Kidney (tissue), 13 donors: ENCODE measurements at regions not wholly inside any gene's neighbourhood (a gene's known extent, or its start where the extent isn't known, plus 50 kb on each side); places are given as distances from the start of the nearest gene placed in this dataset.

Experiments used
- DNase-seq, 5 donors: peaks; one replicate each; pipeline ENCODE4 v3.0.0-alpha.2; 2013 to 2020
- FAIRE-seq: peaks from 2 replicates; lab custom pipeline; 2012; peaks lifted over from hg19 to GRCh38; lab: Jason Lieb, UNC
- H3K27ac ChIP-seq, 2 donors: one replicate each; pipeline ENCODE4 v1.7.0; 2013; ENCODE audit warnings: low read depth in 2 of 2, low read length in 2 of 2, inconsistent platforms in 1 of 2
- H3K27me3 ChIP-seq: one replicate; pipeline ENCODE4 v1.7.1; 2013; ENCODE audit warnings: low read length, inconsistent platforms; ENCODE audit not compliant: control insufficient read depth, insufficient read depth
- H3K36me3 ChIP-seq, 3 donors: one replicate each; pipeline versions ENCODE4 v1.7.0 to v1.7.1; 2013; ENCODE audit warnings: low read length in 3 of 3, control low read depth in 1 of 3, inconsistent platforms in 1 of 3; ENCODE audit not compliant: insufficient read depth in 3 of 3, control insufficient read depth in 2 of 3
- H3K4me1 ChIP-seq, 3 donors: one replicate each; pipeline versions ENCODE4 v1.7.0 to v1.7.1; 2013; ENCODE audit warnings: low read length in 3 of 3, inconsistent platforms in 1 of 3, low read depth in 1 of 3; ENCODE audit not compliant: control insufficient read depth in 2 of 3, insufficient read depth in 2 of 3
- H3K4me3 ChIP-seq, 3 donors: one replicate each; pipeline versions ENCODE4 v1.7.0 to v1.8.1; 2013; ENCODE audit warnings: low read length in 3 of 3, control low read depth in 1 of 3, inconsistent platforms in 1 of 3
- H3K9ac ChIP-seq, 3 donors: one replicate each; pipeline versions ENCODE4 v1.7.0 to v1.7.1; 2013; ENCODE audit warnings: low read length in 3 of 3, control low read depth in 1 of 3, inconsistent platforms in 1 of 3
- H3K9me3 ChIP-seq, 3 donors: one replicate each; pipeline versions ENCODE4 v1.7.0 to v1.7.1; 2013; ENCODE audit warnings: low read length in 3 of 3, control low read depth in 1 of 3, inconsistent platforms in 1 of 3; ENCODE audit not compliant: control insufficient read depth in 2 of 3, insufficient read depth in 1 of 3
- intact Hi-C: fragments of 100-400 bp; cut with DNase I; formaldehyde crosslinking; loops from one replicate; pipeline ENCODE4 v1.11.1; 2022
- TF ChIP-seq, protein P1 (sequence below): IDR thresholded peaks from 3 replicates; pipeline ENCODE4 v1.5.1; 2012; ENCODE audit warnings: mild to moderate bottlenecking, moderate library complexity, borderline replicate concordance; ENCODE audit not compliant: insufficient read depth; ENCODE audit errors: extremely low read depth
- donor health status: control.
- donor health status: control.
- donor health status: control.
- donor health status: control.
- donor health status: control.
- donor health status: DM: yes; HTN: yes; CAD: no.
- donor health status: Normal renal cell carcinoma (clear cell type).

DNA sequence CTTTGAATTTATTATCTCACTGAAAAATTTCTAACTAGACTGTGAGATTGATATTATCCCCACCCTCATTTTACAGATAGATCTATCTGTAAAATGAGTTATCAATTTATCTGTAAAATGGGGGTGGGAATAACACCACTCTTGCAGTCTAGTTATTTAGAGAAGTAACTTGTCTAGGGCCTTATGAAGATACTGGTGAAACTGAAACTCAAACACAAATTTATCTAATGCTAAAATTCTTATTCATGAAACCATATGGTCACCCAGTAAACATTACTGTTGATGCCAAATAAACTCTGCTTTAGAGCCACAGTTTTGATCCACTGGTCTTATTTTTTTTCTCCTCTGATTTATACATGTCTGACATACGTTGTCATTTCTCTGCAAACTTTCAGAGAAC, 52.1 kb upstream of the SMIM36 start:
- intact Hi-C loops = no loop called here
- FAIRE-seq = no peak
- TF ChIP-seq, protein P1, sequence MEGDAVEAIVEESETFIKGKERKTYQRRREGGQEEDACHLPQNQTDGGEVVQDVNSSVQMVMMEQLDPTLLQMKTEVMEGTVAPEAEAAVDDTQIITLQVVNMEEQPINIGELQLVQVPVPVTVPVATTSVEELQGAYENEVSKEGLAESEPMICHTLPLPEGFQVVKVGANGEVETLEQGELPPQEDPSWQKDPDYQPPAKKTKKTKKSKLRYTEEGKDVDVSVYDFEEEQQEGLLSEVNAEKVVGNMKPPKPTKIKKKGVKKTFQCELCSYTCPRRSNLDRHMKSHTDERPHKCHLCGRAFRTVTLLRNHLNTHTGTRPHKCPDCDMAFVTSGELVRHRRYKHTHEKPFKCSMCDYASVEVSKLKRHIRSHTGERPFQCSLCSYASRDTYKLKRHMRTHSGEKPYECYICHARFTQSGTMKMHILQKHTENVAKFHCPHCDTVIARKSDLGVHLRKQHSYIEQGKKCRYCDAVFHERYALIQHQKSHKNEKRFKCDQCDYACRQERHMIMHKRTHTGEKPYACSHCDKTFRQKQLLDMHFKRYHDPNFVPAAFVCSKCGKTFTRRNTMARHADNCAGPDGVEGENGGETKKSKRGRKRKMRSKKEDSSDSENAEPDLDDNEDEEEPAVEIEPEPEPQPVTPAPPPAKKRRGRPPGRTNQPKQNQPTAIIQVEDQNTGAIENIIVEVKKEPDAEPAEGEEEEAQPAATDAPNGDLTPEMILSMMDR = no peak

DNA sequence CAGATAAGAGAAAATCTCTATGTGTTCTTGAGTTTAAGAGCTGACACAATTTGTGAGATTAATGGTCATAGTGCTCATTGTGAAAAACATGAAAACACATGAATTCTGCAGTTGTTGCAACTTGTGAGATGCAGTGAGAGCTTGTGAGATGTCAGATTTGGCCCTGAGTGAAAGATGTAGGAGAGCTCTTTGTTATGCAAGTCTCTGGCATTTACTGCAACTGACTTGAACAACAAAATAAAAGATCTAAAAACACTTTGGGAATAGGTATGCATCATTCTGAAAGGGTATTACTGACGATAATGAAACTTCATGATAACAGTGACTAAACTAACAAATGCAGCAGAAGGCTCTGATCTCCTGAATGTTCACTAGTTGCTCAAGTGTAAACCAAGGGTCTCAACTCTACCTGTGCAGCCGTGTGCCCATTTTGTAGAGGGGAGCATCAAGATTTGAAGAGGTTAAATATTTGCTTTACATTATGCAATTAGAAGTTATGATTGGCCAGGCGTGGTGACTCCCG, 50.8 kb upstream of the SMIM36 start:
- H3K4me3 ChIP-seq = no peak overlapping the region
- no peaks in the 10 kb centered on the region for H3K36me3 ChIP-seq
- no peak for DNase-seq
- intact Hi-C loops = no loop called here
- no peak overlapping the region for H3K9ac ChIP-seq
- no peaks in the 10 kb centered on the region for H3K4me1 ChIP-seq
- no peak overlapping the region for H3K27ac ChIP-seq
- no peaks in the 10 kb centered on the region for H3K9me3 ChIP-seq
- TF ChIP-seq, protein P1 = no peak
- no peaks in the 10 kb centered on the region for H3K27me3 ChIP-seq
- FAIRE-seq = no peak

More for the DNA sequence above, 52.1 kb upstream of the SMIM36 start:
- Histone ChIP-seq H3K9me3 (no peaks in the 10 kb centered on the region), H3K27ac (no peak overlapping the region), H3K4me3 (no peak overlapping the region), H3K36me3 (no peaks in the 10 kb centered on the region), H3K27me3 (no peaks in the 10 kb centered on the region), H3K4me1 (no peaks in the 10 kb centered on the region), H3K9ac (no peak overlapping the region)
- DNase-seq = no peak

DNA sequence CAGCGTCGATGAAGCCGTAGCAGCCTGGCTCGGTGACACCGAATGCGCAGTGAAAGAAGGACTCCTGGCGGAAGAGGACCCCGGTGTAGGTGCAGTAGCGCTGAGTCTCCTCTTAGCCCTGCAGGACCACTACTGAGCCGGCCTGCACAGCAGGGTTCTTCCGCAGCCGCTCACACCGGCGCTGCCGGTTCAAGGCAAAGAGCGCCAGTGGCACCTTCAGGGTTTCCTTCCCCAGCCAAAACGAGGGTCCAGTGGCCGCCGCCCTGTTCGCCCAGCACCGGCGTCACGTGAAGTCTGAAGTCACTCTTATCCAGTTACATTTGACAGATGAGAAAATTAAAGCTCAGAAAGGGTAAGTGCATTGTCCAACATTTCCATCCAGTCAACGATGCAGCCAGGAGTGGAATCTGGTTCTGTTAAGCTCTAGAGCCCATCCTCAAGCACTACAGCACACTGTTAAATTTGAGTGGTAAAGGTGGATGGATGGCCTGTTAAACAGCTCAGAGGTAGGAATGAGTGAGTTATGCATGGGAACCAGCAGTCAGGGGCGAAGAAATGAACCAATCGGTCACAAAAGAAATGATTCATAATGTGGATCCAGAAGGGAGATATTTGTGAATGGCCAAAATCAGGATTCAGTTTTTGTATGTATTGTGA, 50.2 kb upstream of the SMIM36 start:
- H3K36me3 ChIP-seq = no peaks in the 10 kb centered on the region
- no peaks in the 10 kb centered on the region for H3K9me3 ChIP-seq
- H3K9ac ChIP-seq = no peak overlapping the region
- DNase-seq = no peak
- H3K4me3 ChIP-seq = no peak overlapping the region
- intact Hi-C loops = no loop called here
- no peak overlapping the region for H3K27ac ChIP-seq
- FAIRE-seq = no peak
- H3K4me1 ChIP-seq = no peaks in the 10 kb centered on the region
- TF ChIP-seq, protein P1 = no peak
- no peaks in the 10 kb centered on the region for H3K27me3 ChIP-seq
